ENCODE measurements at regions not wholly inside any gene's neighbourhood (a gene's known extent, or its start where the extent isn't known, plus 50 kb on each side); places are given as distances from the start of the nearest gene placed in this dataset.

- DNase-seq: no peak
Observed at GRCh38 chr3:194281766-194282165, 69.4 kb downstream of the CPN2 start.

DNA sequence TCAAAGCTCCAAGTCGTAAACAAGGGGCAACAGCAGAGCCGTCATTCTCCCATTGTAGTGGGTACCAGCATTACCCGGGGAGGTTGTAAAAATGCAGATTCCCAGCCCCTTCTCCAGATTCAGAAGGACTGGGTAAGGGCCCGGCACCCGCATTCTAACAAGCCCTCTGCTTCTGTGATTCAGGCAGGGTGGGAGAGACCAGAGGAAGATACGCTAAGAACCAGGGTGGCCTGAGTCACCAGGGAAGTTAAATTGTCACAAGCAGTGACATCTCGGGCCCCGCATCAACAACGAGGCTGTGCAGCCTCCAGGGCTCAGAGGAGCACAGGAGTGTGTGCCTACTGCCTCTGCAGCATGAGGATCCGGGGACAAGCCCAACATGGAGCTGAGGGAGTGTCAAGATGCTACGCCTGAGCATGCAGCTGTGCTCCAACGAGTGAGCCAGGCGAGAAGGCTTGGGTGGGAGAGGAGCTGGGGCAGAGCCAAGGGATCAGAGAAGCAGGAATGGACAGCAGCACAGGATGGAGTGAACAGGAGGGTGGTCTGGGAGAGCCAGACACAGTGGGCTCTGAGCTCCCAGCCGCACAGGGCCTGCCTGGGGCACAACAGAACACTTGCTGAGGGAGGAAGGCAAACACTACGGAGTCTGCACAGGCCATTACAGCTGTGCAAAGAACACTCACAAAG, 68.5 kb downstream of the CPN2 start:
- no peak for DNase-seq

- DNase-seq: no peak
Observed at GRCh38 chr3:194283221-194284006, 67.7 kb downstream of the CPN2 start.

DNA sequence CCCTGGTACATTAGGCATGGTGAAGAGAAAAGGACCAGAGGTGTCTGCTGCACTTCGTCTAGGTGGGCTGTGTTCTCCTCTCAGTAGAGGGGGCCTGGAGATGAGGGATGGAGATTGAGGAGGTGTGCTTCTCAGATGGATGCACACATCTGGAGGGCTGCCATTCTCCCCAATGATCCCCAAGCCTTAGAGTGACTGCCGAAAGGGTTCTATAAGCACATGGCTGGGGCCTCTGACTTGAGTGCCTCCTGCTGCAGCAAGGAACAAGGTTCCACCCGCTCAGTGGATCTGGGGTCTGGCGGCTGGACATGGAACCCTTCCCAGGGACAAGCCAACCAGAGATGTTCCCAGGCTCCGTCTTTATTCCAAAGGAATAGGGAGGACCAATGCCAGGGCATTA, 66.8 kb downstream of the CPN2 start:
- DNase-seq: no peak

DNA sequence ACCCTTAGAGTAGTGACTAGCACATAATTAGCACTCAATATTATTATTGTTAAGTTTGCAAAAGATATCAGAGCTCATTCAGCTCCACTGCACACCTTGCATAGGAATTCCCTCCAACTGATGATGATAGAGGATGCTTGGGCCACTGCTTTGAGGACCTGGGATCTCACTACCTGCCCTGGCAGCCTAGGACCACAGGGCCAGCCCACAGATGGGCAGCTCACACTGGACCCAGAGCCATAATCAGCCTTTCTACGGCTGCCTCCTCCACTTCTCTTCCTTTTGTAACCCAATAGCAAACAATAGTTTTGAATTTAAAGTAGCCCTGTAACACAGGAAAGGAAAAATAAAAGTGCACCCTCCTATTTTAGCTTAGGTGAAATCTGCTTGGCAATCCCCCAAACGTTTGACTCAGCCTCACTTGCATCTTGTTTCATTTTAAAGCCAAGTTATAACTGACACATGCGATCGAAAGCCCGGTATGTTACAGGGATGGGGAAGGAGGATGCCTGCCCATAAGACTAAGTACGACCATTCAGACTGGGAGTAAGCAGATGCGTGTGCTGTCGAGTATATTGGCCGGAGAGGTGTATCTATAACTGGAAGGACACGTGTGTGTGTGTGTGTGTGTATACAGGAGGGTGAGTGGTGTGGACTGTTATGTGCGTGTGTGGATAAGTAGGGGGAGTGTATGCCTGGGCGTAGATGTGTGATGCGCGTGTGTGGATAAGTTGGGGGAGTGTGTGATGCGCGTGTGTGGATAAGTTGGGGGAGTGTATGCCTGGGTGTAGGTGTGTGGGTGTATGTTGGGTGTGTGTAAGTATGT, 65.9 kb downstream of the CPN2 start:
- no peak for DNase-seq

GRCh38 chr3:194285850-194286197, 65.3 kb downstream of the CPN2 start:
- DNase-seq: no peak

GRCh38 chr3:194286375-194287146, 64.6 kb downstream of the CPN2 start:
- DNase-seq: no peak

GRCh38 chr3:194287374-194287773, 63.8 kb downstream of the CPN2 start:
- no peak for DNase-seq

DNA sequence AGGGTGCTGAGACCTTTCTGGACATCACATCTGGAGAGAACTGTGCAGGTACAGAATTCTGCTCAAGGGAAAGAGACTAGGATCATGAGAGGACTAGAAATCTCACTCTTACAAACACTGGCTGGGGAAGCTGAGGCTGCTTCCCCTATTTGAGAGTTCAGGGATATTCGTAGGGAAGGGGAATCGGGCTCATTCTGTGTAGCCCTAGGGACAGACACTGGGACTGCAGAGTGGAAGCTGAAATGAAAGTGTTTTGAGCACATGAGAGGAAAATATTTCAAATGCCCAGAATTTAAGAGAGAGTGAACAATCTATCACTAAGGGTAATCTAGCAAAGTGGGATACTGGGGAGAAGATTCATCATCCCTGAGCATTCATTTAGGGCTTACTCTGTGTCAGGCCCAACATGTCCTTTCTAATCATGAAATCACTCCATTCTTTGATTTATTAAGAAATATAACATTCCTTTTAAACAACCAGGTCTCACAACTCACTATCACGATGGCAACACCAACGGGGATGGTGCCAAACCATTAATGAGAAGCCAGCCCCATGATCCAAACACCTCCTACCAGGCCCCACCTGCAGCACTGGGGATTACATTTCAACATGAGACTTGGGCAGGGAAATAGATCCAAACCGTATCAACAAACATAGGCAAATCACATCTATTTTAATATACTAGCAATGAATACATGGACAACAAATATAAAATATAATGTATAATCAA, 63.0 kb downstream of the CPN2 start:
- no peak for DNase-seq
